GM18867 (cell line): ENCODE measurements at regions not wholly inside any gene's neighbourhood (a gene's known extent, or its start where the extent isn't known, plus 50 kb on each side); places are given as distances from the start of the nearest gene placed in this dataset.

ENCODE experiments used
- ATAC-seq: cut with Tn5 transposase; IDR thresholded peaks from one replicate; pipeline ENCODE4 v1.9.1; 2021; ENCODE audit warnings: mild to moderate bottlenecking, moderate library complexity; ENCODE audit not compliant: unreplicated experiment

- no peak for ATAC-seq
These were observed 86.6 kb downstream of the BOD1 start for GRCh38 chr5:173529861-173530260.

- no peak for ATAC-seq
These were observed 88.8 kb downstream of the BOD1 start for GRCh38 chr5:173527671-173528070.

- no peak for ATAC-seq
These were observed 92.3 kb downstream of the BOD1 start for GRCh38 chr5:173524136-173524535.

- ATAC-seq: no peak
These were observed 93.1 kb downstream of the BOD1 start for GRCh38 chr5:173523388-173523787.

GRCh38 chr5:173522518-173522917 lies 93.9 kb downstream of the BOD1 start:
- no peak for ATAC-seq

GRCh38 chr5:173518856-173519255 lies 97.6 kb downstream of the BOD1 start:
- ATAC-seq: no peak

- ATAC-seq: no peak
These were observed 98.8 kb downstream of the BOD1 start for GRCh38 chr5:173517648-173518047.

- no peak for ATAC-seq
These were observed 100.9 kb downstream of the BOD1 start for GRCh38 chr5:173515526-173515925.

GRCh38 chr5:173514661-173515060 lies 101.8 kb downstream of the BOD1 start:
- ATAC-seq: no peak

GRCh38 chr5:173513521-173513991 lies 102.9 kb downstream of the BOD1 start:
- no peak for ATAC-seq

- no peak for ATAC-seq
These were observed 103.6 kb downstream of the BOD1 start for GRCh38 chr5:173512637-173513435.

- ATAC-seq: no peak
These were observed 107.4 kb downstream of the BOD1 start for GRCh38 chr5:173509060-173509459.

GRCh38 chr5:173507171-173507570 lies 109.3 kb downstream of the BOD1 start:
- ATAC-seq: no peak

- ATAC-seq: no peak
These were observed 110.8 kb downstream of the BOD1 start for GRCh38 chr5:173505634-173506033.

- ATAC-seq: no peak
These were observed 114.5 kb downstream of the BOD1 start for GRCh38 chr5:173501922-173502321.

GRCh38 chr5:173501271-173501670 lies 115.2 kb downstream of the BOD1 start:
- ATAC-seq: no peak

- no peak for ATAC-seq
These were observed 116.3 kb downstream of the BOD1 start for GRCh38 chr5:173500213-173500560.

GRCh38 chr5:173499471-173500212 lies 116.8 kb downstream of the BOD1 start:
- no peak for ATAC-seq

GRCh38 chr5:173498739-173499470 lies 117.5 kb downstream of the BOD1 start:
- no peak for ATAC-seq

GRCh38 chr5:173498286-173498685 lies 118.2 kb downstream of the BOD1 start:
- ATAC-seq: no peak

GRCh38 chr5:173497685-173498084 lies 118.8 kb downstream of the BOD1 start:
- no peak for ATAC-seq

- no peak for ATAC-seq
These were observed 119.6 kb downstream of the BOD1 start for GRCh38 chr5:173496883-173497255.
